Hematopoietic multipotent progenitor cell treated with erythropoietin and hydrocortisone succinate and interleukin-3 and kit ligand, for 15 days (in vitro differentiated cells): ENCODE measurements at regions not wholly inside any gene's neighbourhood (a gene's known extent, or its start where the extent isn't known, plus 50 kb on each side); places are given as distances from the start of the nearest gene placed in this dataset.

ENCODE experiments used
- DNase-seq: peaks from one replicate; pipeline ENCODE4 v3.0.0-alpha.2; 2015; ENCODE audit warnings: low spot score

GRCh38 chr18:29531746-29532145, 1354.8 kb upstream of the CDH2 start:
- no peak for DNase-seq

GRCh38 chr18:29523371-29523770, 1346.4 kb upstream of the CDH2 start:
- no peak for DNase-seq

- no peak for DNase-seq
Measured at GRCh38 chr18:29512761-29513160, 1335.8 kb upstream of the CDH2 start.

- DNase-seq: no peak
Measured at GRCh38 chr18:29512203-29512602, 1335.3 kb upstream of the CDH2 start.

- no peak for DNase-seq
Measured at GRCh38 chr18:29501952-29502351, 1325.0 kb upstream of the CDH2 start.

DNA sequence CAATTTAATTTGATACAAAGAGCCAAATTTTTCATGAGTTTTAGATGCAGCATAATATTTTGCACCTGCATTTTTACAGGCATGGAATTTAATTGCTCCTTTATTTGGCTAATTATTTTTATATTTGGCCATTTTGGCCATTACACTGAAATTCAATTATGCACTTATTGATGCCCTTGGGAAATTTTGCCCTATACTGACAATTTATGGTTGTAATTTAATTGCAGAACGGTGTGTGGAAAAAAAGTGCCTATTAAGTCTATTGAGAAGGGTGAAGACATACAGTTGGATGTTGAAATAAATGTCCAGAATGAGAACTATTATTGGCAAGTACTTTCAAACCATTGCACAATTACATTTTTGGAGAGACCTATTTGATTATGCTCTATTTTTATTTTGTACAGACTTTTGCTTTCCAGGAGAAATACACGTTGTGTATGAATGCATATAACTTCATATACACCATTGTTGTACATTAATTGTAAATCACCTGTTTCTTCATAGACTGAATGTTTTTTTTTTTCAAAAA, 1319.3 kb upstream of the CDH2 start:
- no peak for DNase-seq

GRCh38 chr18:29494371-29494770, 1317.4 kb upstream of the CDH2 start:
- no peak for DNase-seq

GRCh38 chr18:29491907-29492306, 1315.0 kb upstream of the CDH2 start:
- no peak for DNase-seq

DNA sequence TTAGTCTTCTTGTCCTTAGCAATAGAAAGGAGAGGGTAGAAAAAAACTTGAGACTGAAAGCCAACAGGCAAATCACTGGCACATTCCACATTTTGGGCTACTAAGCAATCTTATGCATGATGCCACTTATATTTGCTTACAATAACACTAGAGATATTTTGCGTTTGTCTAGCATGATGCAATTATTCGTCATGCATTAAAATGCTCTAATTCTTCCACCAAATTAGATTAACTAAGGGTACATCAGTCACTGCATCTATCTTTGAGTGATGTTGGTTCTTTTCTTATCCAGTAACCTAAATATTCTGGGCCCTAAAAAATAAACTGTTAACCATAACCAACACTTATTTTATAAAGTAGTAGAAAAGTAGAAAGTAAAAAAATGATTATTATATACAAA, 1311.7 kb upstream of the CDH2 start:
- no peak for DNase-seq

- DNase-seq: no peak
Measured at GRCh38 chr18:29465526-29465925, 1288.6 kb upstream of the CDH2 start.

- DNase-seq: no peak
Measured at GRCh38 chr18:29459972-29460371, 1283.0 kb upstream of the CDH2 start.

- no peak for DNase-seq
Measured at GRCh38 chr18:29457316-29457889, 1280.5 kb upstream of the CDH2 start.

- no peak for DNase-seq
Measured at GRCh38 chr18:29449424-29449823, 1272.5 kb upstream of the CDH2 start.

- no peak for DNase-seq
Measured at GRCh38 chr18:29439398-29439797, 1262.5 kb upstream of the CDH2 start.

DNA sequence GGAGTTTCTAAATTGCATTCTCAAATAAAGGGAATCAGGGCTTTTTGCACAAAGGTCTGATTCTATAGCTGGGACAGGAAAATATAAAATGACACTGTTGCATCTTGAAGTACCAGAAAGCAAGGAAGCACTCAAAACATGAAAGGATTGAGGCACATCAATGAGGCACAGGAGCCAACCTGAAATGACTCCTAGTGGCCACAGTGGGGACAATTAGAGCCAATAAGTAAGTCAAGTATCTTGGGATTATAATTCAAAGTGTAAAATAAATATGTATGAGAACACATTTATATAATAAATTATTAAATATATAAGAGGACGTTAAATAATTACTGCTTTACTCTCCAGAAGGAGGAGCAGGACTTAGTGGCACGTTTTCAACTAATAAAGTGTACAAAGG, 1259.5 kb upstream of the CDH2 start:
- no peak for DNase-seq

DNA sequence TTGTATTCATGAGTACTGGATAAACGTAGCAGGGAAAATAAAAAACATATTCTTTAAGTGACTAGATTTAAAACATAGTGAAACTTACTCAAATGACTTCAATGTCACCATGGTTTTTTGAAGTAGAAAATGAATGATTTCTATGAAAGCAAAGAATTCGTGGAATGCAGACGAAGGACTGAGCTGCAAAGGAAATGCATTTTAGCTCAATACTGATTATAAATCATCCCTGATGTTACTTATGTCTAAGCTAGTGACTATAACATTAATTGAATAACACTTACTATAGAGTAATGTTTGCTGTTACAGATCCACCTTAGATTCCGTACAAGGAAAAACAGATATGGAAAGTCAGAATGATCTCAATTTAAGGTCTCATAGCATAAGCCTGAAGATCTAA, 1257.7 kb upstream of the CDH2 start:
- no peak for DNase-seq

GRCh38 chr18:29430416-29430815, 1253.5 kb upstream of the CDH2 start:
- no peak for DNase-seq

GRCh38 chr18:29418136-29418535, 1241.2 kb upstream of the CDH2 start:
- no peak for DNase-seq

- DNase-seq: no peak
Measured at GRCh38 chr18:29406996-29407395, 1230.1 kb upstream of the CDH2 start.

DNA sequence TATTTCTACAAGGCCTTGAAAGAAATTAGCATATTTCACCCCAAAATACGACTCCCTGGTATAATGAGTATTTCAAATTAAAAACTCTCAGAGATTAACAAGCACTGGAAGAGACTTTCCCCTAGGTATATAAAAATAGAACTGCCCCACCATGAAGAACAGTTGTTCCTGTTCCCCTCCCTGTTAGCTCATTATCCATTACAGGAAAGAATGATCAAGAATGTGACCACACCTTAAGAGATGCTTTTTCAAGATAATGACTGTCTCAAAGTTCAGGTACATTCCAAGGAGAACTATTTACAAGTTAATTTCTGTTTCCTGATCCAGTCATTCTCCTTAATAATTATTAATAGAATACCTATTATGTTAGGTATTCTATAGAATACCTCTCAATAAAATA, 1220.6 kb upstream of the CDH2 start:
- DNase-seq: no peak

DNA sequence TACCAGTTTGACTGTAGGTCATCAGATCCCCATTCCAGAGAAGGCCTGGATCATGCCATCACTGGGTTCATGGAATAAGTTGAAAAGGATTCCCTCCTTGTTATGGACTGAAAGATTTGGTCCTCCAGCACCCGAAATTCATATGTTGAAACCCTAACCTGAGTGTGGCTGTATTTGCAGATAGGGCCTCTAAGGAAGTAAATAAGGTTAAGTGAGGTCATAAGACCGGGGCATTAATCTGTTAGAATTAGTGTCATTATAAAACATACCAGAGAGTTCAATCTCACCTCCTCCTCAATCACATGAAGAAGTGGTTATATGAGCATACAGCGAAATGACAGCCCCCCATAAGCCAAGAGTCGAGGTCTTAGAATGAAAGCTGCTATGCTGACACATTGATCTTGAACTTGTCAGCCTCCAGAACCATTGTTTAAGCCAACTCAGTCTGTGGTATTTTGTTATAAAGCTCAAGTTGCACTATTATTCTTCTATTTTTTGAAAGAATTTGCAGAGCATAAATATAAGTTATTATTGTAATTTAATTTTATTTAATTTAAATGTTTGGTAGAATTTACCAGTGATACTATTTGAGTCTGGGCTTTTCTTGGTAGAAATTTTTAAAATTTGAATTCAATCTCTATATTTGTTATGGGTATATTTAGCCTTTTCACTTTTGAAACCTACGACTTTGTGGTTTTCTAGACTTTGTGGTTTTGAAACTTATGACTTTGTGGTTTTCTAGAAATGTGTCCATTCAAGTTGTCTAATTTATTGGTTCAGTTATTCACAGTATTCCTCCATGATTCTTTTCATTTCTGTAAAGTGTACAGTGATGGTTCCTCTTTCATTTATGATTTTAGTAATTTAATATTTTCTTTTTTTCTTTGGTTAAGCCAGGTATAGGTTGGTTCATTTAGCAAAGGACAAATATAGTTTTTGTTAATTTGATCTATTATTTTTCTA, 1206.7 kb upstream of the CDH2 start:
- DNase-seq: no peak

DNA sequence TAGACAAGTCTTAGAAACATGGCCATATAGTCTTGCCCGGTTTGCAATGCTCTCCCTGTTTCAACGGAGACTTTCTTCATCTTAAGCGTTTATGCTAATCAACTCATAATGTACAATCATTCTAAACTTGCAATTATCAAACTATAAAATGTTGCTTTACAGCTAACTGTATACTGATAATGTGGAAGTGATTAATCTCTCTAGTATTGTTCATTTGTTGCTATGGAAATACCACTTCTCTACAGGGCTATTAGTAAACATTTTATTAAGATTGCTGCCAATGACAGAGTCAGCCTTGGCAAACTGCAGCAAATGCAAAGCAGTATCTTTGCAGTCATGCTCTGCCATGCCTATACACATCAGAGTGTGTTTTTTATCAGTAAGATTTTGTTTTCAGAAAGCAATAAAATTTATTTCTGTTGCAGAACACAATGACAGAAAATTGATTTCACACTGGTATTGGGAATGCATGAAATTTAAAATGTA, 1201.8 kb upstream of the CDH2 start:
- no peak for DNase-seq

- DNase-seq: no peak
Measured at GRCh38 chr18:29377346-29377745, 1200.4 kb upstream of the CDH2 start.
